Mucosa of rectum (tissue), 2 donors: ENCODE measurements at regions not wholly inside any gene's neighbourhood (a gene's known extent, or its start where the extent isn't known, plus 50 kb on each side); places are given as distances from the start of the nearest gene placed in this dataset.

Experiments used
- H3K27ac ChIP-seq, 2 donors: one replicate each; pipeline ENCODE4 v1.7.0; 2013; ENCODE audit warnings: inconsistent platforms in 2 of 2, low read depth in 2 of 2, low read length in 2 of 2
- H3K27me3 ChIP-seq, 2 donors: one replicate each; pipeline ENCODE4 v1.7.0; 2013; ENCODE audit warnings: low read length in 2 of 2; ENCODE audit not compliant: control insufficient read depth in 2 of 2, insufficient read depth in 2 of 2
- H3K36me3 ChIP-seq, 2 donors: one replicate each; pipeline ENCODE4 v1.7.0; 2013; ENCODE audit warnings: low read length in 2 of 2; ENCODE audit not compliant: control insufficient read depth in 2 of 2, insufficient read depth in 2 of 2
- H3K4me1 ChIP-seq, 2 donors: one replicate each; pipeline ENCODE4 v1.7.0; 2013; ENCODE audit warnings: low read length in 2 of 2, mild to moderate bottlenecking in 1 of 2; ENCODE audit not compliant: control insufficient read depth in 2 of 2, insufficient read depth in 2 of 2
- H3K4me3 ChIP-seq, 2 donors: one replicate each; pipeline ENCODE4 v1.7.0; 2013; ENCODE audit warnings: low read length in 2 of 2
- H3K9ac ChIP-seq, 2 donors: one replicate each; pipeline ENCODE4 v1.7.0; 2013; ENCODE audit warnings: low read length in 2 of 2, low read depth in 1 of 2, mild to moderate bottlenecking in 1 of 2
- H3K9me3 ChIP-seq, 2 donors: one replicate each; pipeline ENCODE4 v1.7.0; 2013; ENCODE audit warnings: low read length in 2 of 2; ENCODE audit not compliant: control insufficient read depth in 2 of 2
- donor health status: healthy.
- donor health status: Normal muscosa, but diverticular disease.

DNA sequence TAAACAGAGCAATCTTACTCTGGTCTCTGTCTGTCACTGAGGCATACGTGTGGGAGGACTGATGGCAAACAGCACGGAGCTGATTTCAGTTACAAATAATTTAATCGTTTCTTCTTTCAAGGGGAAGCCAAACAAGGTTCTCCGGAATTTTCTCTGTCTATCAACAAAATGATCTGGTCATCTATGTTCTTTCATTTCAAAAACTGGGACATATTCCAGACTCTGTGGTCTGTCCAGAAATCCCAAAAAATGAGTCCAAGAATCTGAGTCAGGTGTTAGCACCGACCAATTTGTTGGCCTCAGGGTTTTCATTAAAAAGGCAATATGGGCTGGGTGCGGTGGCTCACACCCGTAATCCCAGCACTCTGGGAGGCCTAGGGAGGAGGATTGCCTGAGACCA is 69.9 kb upstream of the ZNF608 start:
- Histone ChIP-seq H3K9me3 (no peaks in the 10 kb centered on the region), H3K4me1 (no peaks in the 10 kb centered on the region), H3K36me3 (no peaks in the 10 kb centered on the region), H3K4me3 (no peak overlapping the region), H3K27me3 (no peaks in the 10 kb centered on the region), H3K27ac (no peak overlapping the region), H3K9ac (no peak overlapping the region)

DNA sequence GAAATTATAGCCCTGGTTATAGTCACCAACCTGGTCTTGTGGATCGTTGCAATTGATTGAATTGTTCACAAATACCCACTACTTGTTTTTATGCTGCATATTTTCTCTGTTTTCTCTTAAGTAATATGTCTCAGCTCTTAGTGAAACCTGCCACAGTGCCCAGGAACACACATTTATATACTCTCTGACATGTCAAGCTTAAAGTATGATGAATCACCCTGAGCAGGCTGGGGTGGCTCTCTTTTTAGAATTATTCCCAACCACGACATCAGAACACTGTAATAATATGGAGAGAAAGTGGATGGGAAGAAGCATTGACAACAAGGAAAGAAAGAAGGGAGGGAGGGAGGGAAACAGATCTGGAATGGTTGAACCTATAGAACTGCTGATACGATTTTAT is 72.8 kb upstream of the ZNF608 start:
- H3K9ac ChIP-seq, result no peak overlapping the region
- no peak overlapping the region for H3K27ac ChIP-seq
- H3K4me3 ChIP-seq, result no peak overlapping the region
- H3K36me3 ChIP-seq, result no peaks in the 10 kb centered on the region
- H3K27me3 ChIP-seq, result no peaks in the 10 kb centered on the region
- no peaks in the 10 kb centered on the region for H3K9me3 ChIP-seq
- no peaks in the 10 kb centered on the region for H3K4me1 ChIP-seq

DNA sequence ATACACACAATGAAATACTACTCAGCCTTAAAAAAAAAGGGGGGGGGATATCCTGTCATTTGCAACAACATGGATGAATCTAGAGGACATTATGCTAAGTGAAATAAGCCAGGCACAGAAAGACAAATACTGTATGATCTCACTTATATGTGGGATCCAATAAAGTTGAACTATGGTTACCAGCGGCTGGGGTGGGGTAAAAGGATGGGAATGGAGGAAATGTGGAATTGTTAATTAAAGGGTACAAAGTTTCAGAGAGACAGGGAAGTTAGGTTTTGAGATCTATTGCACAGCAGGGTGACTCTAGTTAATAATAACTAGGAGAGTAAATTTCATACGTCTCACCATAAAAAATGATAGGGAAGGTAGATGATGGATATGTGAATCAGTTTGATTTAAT is 76.2 kb upstream of the ZNF608 start:
- Histone ChIP-seq H3K36me3 (no peaks in the 10 kb centered on the region), H3K27ac (no peak overlapping the region), H3K9me3 (no peaks in the 10 kb centered on the region), H3K27me3 (no peaks in the 10 kb centered on the region), H3K4me1 (no peaks in the 10 kb centered on the region), H3K9ac (no peak overlapping the region), H3K4me3 (no peak overlapping the region)

DNA sequence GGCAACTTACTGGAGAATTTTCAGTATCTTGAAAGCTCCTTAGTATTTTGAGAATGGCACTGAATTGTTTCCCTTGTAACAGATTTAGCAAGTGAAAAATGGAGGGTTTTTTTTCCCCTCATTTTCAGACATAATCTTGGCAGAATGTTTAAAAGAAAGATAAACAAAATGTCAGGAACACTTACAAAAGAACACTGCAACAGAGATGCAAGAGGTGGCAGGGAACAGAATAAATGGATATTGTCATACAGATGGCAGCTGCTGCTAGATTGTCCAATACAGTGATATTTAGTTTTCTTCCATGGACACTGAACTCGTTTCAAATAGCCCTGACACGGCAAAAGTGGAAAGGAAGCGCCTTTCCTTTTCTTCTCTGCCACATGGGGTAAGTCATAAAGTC is 76.9 kb upstream of the ZNF608 start:
- Histone ChIP-seq H3K36me3 (no peaks in the 10 kb centered on the region), H3K4me1 (no peaks in the 10 kb centered on the region), H3K9ac (no peak overlapping the region), H3K27ac (no peak overlapping the region), H3K4me3 (no peak overlapping the region), H3K27me3 (no peaks in the 10 kb centered on the region), H3K9me3 (no peaks in the 10 kb centered on the region)

GRCh38 chr5:124824637-124825158 is 78.3 kb upstream of the ZNF608 start:
- no peaks in the 10 kb centered on the region for H3K9me3 ChIP-seq
- no peaks in the 10 kb centered on the region for H3K4me1 ChIP-seq
- no peak overlapping the region for H3K9ac ChIP-seq
- H3K27ac ChIP-seq, result no peak overlapping the region
- H3K4me3 ChIP-seq, result no peak overlapping the region
- no peaks in the 10 kb centered on the region for H3K36me3 ChIP-seq
- H3K27me3 ChIP-seq, result no peaks in the 10 kb centered on the region

- Histone ChIP-seq H3K27ac (no peak overlapping the region), H3K4me1 (no peaks in the 10 kb centered on the region), H3K36me3 (no peaks in the 10 kb centered on the region), H3K9me3 (no peaks in the 10 kb centered on the region), H3K4me3 (no peak overlapping the region), H3K9ac (no peak overlapping the region), H3K27me3 (no peaks in the 10 kb centered on the region)
These were observed 79.0 kb upstream of the ZNF608 start for GRCh38 chr5:124825250-124825982.

DNA sequence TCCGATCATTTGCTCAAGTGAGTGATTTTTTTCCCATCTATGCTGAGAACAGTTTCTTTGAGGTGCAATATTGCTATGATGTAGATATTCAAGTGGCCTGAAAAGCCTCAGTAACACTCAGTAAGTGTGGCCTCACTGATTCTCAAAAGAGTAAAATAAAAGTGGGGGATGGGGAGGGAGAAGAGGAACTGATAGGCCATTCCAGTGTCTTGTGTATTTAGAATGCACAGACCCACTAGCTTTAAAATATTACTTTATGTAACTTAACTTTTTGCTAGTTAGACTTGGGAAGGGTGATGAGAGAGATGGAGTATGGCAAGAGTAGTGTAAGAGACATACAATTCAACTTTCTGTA is 79.5 kb upstream of the ZNF608 start:
- H3K9me3 ChIP-seq, result no peaks in the 10 kb centered on the region
- H3K4me3 ChIP-seq, result no peak overlapping the region
- H3K27ac ChIP-seq, result no peak overlapping the region
- no peaks in the 10 kb centered on the region for H3K27me3 ChIP-seq
- H3K9ac ChIP-seq, result no peak overlapping the region
- no peaks in the 10 kb centered on the region for H3K4me1 ChIP-seq
- H3K36me3 ChIP-seq, result no peaks in the 10 kb centered on the region

- no peaks in the 10 kb centered on the region for H3K4me1 ChIP-seq
- no peak overlapping the region for H3K4me3 ChIP-seq
- H3K9me3 ChIP-seq, result no peaks in the 10 kb centered on the region
- H3K36me3 ChIP-seq, result no peaks in the 10 kb centered on the region
- H3K9ac ChIP-seq, result no peak overlapping the region
- no peak overlapping the region for H3K27ac ChIP-seq
- no peaks in the 10 kb centered on the region for H3K27me3 ChIP-seq
These were observed 82.3 kb upstream of the ZNF608 start for GRCh38 chr5:124828731-124829234.

GRCh38 chr5:124831687-124832240 is 85.3 kb upstream of the ZNF608 start:
- H3K36me3 ChIP-seq, result no peaks in the 10 kb centered on the region
- no peak overlapping the region for H3K27ac ChIP-seq
- no peaks in the 10 kb centered on the region for H3K27me3 ChIP-seq
- no peaks in the 10 kb centered on the region for H3K4me1 ChIP-seq
- H3K9ac ChIP-seq, result no peak overlapping the region
- no peak overlapping the region for H3K4me3 ChIP-seq
- no peaks in the 10 kb centered on the region for H3K9me3 ChIP-seq

DNA sequence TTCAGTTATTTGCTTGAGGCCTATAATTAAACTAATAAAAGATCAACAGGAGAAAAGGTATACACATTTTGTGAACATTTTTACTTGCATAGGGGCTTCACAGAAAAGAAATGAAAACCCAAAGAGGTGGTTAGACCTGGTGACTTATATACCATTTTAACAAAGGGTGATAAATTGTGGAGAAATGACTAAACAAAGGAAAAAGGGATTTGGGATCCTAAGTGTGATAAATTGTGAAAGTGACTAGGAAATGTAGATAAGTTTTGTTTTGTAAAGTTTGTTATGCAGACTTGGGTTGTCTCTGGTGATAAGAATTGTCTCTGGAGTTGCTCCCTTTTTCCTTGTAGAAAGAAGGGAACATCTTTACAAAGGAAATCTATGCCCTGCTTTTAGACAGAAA is 86.1 kb upstream of the ZNF608 start:
- no peak overlapping the region for H3K27ac ChIP-seq
- no peaks in the 10 kb centered on the region for H3K9me3 ChIP-seq
- no peaks in the 10 kb centered on the region for H3K27me3 ChIP-seq
- H3K4me3 ChIP-seq, result no peak overlapping the region
- no peaks in the 10 kb centered on the region for H3K4me1 ChIP-seq
- H3K36me3 ChIP-seq, result no peaks in the 10 kb centered on the region
- no peak overlapping the region for H3K9ac ChIP-seq
